ENCODE measurements at regions not wholly inside any gene's neighbourhood (a gene's known extent, or its start where the extent isn't known, plus 50 kb on each side); places are given as distances from the start of the nearest gene placed in this dataset.
"Not testable (repeated sequence)": the region's sequence is repeated elsewhere in the genome, so short reads cannot be mapped to it uniquely, and the experiment has no call there.

DNA sequence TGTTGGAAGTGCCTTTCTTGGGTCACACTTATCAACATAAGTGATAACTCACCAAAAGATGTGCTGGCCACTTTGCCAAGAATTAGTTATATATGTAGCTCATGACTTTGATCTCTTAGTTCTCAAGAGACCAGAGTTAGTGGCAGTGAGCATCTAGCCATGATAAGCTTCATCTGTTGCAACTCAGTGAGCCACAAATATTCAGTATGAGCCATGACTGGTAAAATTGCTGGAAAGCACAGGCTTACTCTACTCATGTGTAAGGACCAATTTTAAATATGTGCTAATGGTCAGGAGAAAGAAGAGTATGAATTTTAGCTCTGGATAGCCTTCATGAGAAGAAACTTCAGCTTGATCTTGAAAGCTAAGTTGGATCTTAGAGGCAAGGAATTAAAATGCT, 59.4 kb upstream of the TLL1 start:
- no peak for DNase-seq (ENCODE audit: low read depth)
- TF ChIP-seq, protein P1, sequence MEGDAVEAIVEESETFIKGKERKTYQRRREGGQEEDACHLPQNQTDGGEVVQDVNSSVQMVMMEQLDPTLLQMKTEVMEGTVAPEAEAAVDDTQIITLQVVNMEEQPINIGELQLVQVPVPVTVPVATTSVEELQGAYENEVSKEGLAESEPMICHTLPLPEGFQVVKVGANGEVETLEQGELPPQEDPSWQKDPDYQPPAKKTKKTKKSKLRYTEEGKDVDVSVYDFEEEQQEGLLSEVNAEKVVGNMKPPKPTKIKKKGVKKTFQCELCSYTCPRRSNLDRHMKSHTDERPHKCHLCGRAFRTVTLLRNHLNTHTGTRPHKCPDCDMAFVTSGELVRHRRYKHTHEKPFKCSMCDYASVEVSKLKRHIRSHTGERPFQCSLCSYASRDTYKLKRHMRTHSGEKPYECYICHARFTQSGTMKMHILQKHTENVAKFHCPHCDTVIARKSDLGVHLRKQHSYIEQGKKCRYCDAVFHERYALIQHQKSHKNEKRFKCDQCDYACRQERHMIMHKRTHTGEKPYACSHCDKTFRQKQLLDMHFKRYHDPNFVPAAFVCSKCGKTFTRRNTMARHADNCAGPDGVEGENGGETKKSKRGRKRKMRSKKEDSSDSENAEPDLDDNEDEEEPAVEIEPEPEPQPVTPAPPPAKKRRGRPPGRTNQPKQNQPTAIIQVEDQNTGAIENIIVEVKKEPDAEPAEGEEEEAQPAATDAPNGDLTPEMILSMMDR (IDR thresholded peaks at IDR 0.05; ENCODE audit: control insufficient read depth, insufficient read depth, low read depth, low read length, missing control alignments) = no peak
- H3K4me3 ChIP-seq (ENCODE audit: control insufficient read depth, low read depth, low read length) = no peak overlapping the region

DNA sequence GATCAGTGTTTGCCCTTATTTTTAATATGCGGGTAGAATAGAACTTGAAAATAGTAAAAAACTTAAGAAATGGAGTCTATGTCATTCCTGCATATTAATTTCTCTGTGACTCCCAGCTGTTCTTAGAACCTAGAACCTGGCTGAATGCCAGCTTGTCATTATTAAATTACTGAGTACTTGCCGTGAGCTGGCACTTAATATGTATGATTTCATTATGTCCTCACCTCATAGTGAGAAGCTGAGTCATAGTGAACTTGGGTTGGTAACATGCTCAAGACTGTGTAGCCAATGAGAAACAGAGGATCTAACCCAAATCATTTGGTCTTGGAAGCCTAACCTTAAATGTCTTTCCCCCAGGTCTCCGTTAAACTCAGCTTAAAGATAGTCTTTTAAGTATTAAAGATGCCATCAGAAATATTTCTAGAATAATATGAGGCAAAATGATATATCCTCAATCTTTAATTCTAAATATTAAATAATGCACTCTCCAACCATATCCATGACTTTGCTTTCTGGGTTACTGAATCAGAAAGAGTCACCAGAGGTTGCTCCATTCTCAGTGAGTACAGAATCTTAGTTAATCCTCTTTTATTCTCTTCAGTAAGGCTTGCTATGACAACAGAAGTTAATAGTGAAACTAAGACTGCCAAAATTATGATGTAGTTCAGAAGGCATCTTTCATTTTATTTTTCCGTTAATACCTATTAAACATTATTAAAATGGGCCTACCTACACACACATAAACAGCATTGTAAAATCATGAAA, 58.6 kb upstream of the TLL1 start:
- no peak overlapping the region for H3K4me3 ChIP-seq (ENCODE audit: control insufficient read depth, low read depth, low read length)
- TF ChIP-seq, protein P1 (IDR thresholded peaks at IDR 0.05; ENCODE audit: control insufficient read depth, insufficient read depth, low read depth, low read length, missing control alignments) = no peak
- no peak for DNase-seq (ENCODE audit: low read depth)

DNA sequence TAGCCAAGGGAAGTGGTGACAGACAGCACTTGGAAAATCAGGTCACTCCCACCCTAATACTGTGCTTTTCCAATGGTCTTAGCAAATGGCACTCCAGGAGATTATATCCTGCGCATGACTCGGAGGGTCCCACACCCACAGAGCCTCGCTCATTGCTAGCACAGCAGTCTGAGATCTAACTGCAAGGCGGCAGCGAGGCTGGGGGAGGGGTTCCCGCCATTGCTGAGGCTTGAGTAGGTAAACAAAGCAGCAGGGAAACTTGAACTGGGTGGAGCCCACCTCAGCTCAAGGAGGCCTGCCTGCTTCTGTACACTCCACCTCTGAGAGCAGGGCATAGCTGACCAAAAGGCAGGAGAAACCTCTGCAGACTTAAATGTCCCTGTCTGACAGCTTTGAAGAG, 53.9 kb upstream of the TLL1 start:
- H3K4me3 ChIP-seq (ENCODE audit: control insufficient read depth, low read depth, low read length); DNase-seq (ENCODE audit: low read depth): not testable (repeated sequence)
